ENCODE measurements at regions not wholly inside any gene's neighbourhood (a gene's known extent, or its start where the extent isn't known, plus 50 kb on each side); places are given as distances from the start of the nearest gene placed in this dataset.
"Not testable (repeated sequence)": the region's sequence is repeated elsewhere in the genome, so short reads cannot be mapped to it uniquely, and the experiment has no call there.

GRCh38 chr15:44854696-44855095, 101.8 kb upstream of the TERB2 start:
- CTCF ChIA-PET: interaction anchor here (0.9 to 3.4 kb wide), 6 partner anchors 13 to 182 kb away, joined by 3 to 29 read pairs (median 3); no protein-coding TSS in a partner anchor

GRCh38 chr15:44856284-44856683, 100.2 kb upstream of the TERB2 start:
- H3K9me3 Mint-ChIP-seq (ENCODE audit: insufficient read depth); H3K4me1 Mint-ChIP-seq (ENCODE audit: low read depth); DNase-seq; ATAC-seq; H3K4me3 Mint-ChIP-seq; H3K27me3 Mint-ChIP-seq (ENCODE audit: low read depth); H3K27ac Mint-ChIP-seq; H3K36me3 Mint-ChIP-seq (ENCODE audit: low read depth); POLR2A ChIA-PET; CTCF ChIA-PET: not testable (repeated sequence)

More at GRCh38 chr15:44854696-44855095, 101.8 kb upstream of the TERB2 start:
- DNase-seq; H3K9me3 Mint-ChIP-seq (ENCODE audit: insufficient read depth); H3K4me1 Mint-ChIP-seq (ENCODE audit: low read depth); POLR2A ChIA-PET; ATAC-seq; H3K27ac Mint-ChIP-seq; H3K4me3 Mint-ChIP-seq; H3K27me3 Mint-ChIP-seq (ENCODE audit: low read depth); H3K36me3 Mint-ChIP-seq (ENCODE audit: low read depth): not testable (repeated sequence)

- ATAC-seq; H3K4me3 Mint-ChIP-seq; H3K27ac Mint-ChIP-seq; H3K4me1 Mint-ChIP-seq (ENCODE audit: low read depth); DNase-seq; POLR2A ChIA-PET; H3K36me3 Mint-ChIP-seq (ENCODE audit: low read depth); CTCF ChIA-PET; H3K9me3 Mint-ChIP-seq (ENCODE audit: insufficient read depth); H3K27me3 Mint-ChIP-seq (ENCODE audit: low read depth): not testable (repeated sequence)
Observed at GRCh38 chr15:44857164-44857710, 99.2 kb upstream of the TERB2 start.

GRCh38 chr15:44859088-44859487, 97.4 kb upstream of the TERB2 start:
- POLR2A ChIA-PET; H3K4me1 Mint-ChIP-seq (ENCODE audit: low read depth); H3K27ac Mint-ChIP-seq; H3K36me3 Mint-ChIP-seq (ENCODE audit: low read depth); ATAC-seq; H3K4me3 Mint-ChIP-seq; H3K9me3 Mint-ChIP-seq (ENCODE audit: insufficient read depth); H3K27me3 Mint-ChIP-seq (ENCODE audit: low read depth); DNase-seq; CTCF ChIA-PET: not testable (repeated sequence)

- H3K9me3 Mint-ChIP-seq (ENCODE audit: insufficient read depth); H3K4me3 Mint-ChIP-seq; DNase-seq; H3K4me1 Mint-ChIP-seq (ENCODE audit: low read depth); H3K27ac Mint-ChIP-seq; H3K36me3 Mint-ChIP-seq (ENCODE audit: low read depth); POLR2A ChIA-PET; H3K27me3 Mint-ChIP-seq (ENCODE audit: low read depth); ATAC-seq; CTCF ChIA-PET: not testable (repeated sequence)
Observed at GRCh38 chr15:44860168-44860567, 96.3 kb upstream of the TERB2 start.

GRCh38 chr15:44861439-44861910, 95.0 kb upstream of the TERB2 start:
- ATAC-seq: no peak
- Mint-ChIP-seq H3K27ac (no peak overlapping the region), H3K27me3 (ENCODE audit: low read depth) (peaks cover 3% of the 10 kb centered on the region), H3K9me3 (ENCODE audit: insufficient read depth) (no peaks in the 10 kb centered on the region), H3K4me1 (ENCODE audit: low read depth) (no peaks in the 10 kb centered on the region), H3K36me3 (ENCODE audit: low read depth) (no peaks in the 10 kb centered on the region), H3K4me3 (no peak overlapping the region)
- CTCF ChIA-PET: no interaction called here
- no peak for DNase-seq
- POLR2A ChIA-PET: no interaction called here

- peaks cover 4% of the 10 kb centered on the region for H3K27me3 Mint-ChIP-seq (ENCODE audit: low read depth)
- H3K4me1 Mint-ChIP-seq (ENCODE audit: low read depth): no peaks in the 10 kb centered on the region
- POLR2A ChIA-PET: no interaction called here
- CTCF ChIA-PET: no interaction called here
- ATAC-seq (no peak), DNase-seq (no peak)
- H3K36me3 Mint-ChIP-seq (ENCODE audit: low read depth): no peaks in the 10 kb centered on the region
- H3K27ac Mint-ChIP-seq: no peak overlapping the region
- no peaks in the 10 kb centered on the region for H3K9me3 Mint-ChIP-seq (ENCODE audit: insufficient read depth)
- no peak overlapping the region for H3K4me3 Mint-ChIP-seq
Observed at GRCh38 chr15:44861917-44862316, 94.6 kb upstream of the TERB2 start.

- CTCF ChIA-PET: interaction anchor here (0.9 kb wide), 1 partner anchor 9 kb away, joined by 3 read pairs; no protein-coding TSS in a partner anchor
Observed at GRCh38 chr15:44862866-44863265, 93.6 kb upstream of the TERB2 start.

GRCh38 chr15:44868100-44868499, 88.4 kb upstream of the TERB2 start:
- H3K4me1 Mint-ChIP-seq (ENCODE audit: low read depth); H3K27ac Mint-ChIP-seq; H3K9me3 Mint-ChIP-seq (ENCODE audit: insufficient read depth); ATAC-seq; H3K4me3 Mint-ChIP-seq; DNase-seq; POLR2A ChIA-PET; CTCF ChIA-PET; H3K36me3 Mint-ChIP-seq (ENCODE audit: low read depth): not testable (repeated sequence)
- H3K27me3 Mint-ChIP-seq (ENCODE audit: low read depth): peaks cover 11% of the 10 kb centered on the region

More at GRCh38 chr15:44862866-44863265, 93.6 kb upstream of the TERB2 start:
- H3K27me3 Mint-ChIP-seq (ENCODE audit: low read depth); ATAC-seq; H3K27ac Mint-ChIP-seq; POLR2A ChIA-PET; H3K9me3 Mint-ChIP-seq (ENCODE audit: insufficient read depth); H3K36me3 Mint-ChIP-seq (ENCODE audit: low read depth); DNase-seq; H3K4me1 Mint-ChIP-seq (ENCODE audit: low read depth); H3K4me3 Mint-ChIP-seq: not testable (repeated sequence)

- H3K36me3 Mint-ChIP-seq (ENCODE audit: low read depth); CTCF ChIA-PET; H3K4me1 Mint-ChIP-seq (ENCODE audit: low read depth); DNase-seq; H3K27ac Mint-ChIP-seq; H3K4me3 Mint-ChIP-seq; ATAC-seq; H3K9me3 Mint-ChIP-seq (ENCODE audit: insufficient read depth); POLR2A ChIA-PET: not testable (repeated sequence)
- H3K27me3 Mint-ChIP-seq (ENCODE audit: low read depth): peaks cover 11% of the 10 kb centered on the region
Observed at GRCh38 chr15:44870125-44870524, 86.4 kb upstream of the TERB2 start.

- ChIA-PET POLR2A (no interaction called here), CTCF (interaction anchor here (1.1 kb wide), 1 partner anchor 19 kb away, joined by 3 read pairs; no protein-coding TSS in a partner anchor)
- Mint-ChIP-seq H3K4me3 (no peak overlapping the region), H3K4me1 (ENCODE audit: low read depth) (no peaks in the 10 kb centered on the region), H3K27ac (no peak overlapping the region), H3K27me3 (ENCODE audit: low read depth) (peaks cover 7% of the 10 kb centered on the region), H3K36me3 (ENCODE audit: low read depth) (peaks cover 4% of the 10 kb centered on the region), H3K9me3 (ENCODE audit: insufficient read depth) (peaks cover 19% of the 10 kb centered on the region)
- ATAC-seq: no peak
- DNase-seq: no peak
Observed at GRCh38 chr15:44873103-44873502, 83.4 kb upstream of the TERB2 start.

- no peak for ATAC-seq
- no peak for DNase-seq
- ChIA-PET CTCF (no interaction called here), POLR2A (no interaction called here)
- no peak overlapping the region for H3K4me3 Mint-ChIP-seq
- H3K36me3 Mint-ChIP-seq (ENCODE audit: low read depth): peaks cover 9% of the 10 kb centered on the region
- H3K4me1 Mint-ChIP-seq (ENCODE audit: low read depth): peaks cover 11% of the 10 kb centered on the region
- no peak overlapping the region for H3K27ac Mint-ChIP-seq
- peaks cover 33% of the 10 kb centered on the region for H3K9me3 Mint-ChIP-seq (ENCODE audit: insufficient read depth)
- no peaks in the 10 kb centered on the region for H3K27me3 Mint-ChIP-seq (ENCODE audit: low read depth)
Observed at GRCh38 chr15:44879066-44879465, 77.4 kb upstream of the TERB2 start.

- ATAC-seq (no peak), DNase-seq (no peak)
- ChIA-PET CTCF (no interaction called here), POLR2A (no interaction called here)
- peaks cover 11% of the 10 kb centered on the region for H3K4me1 Mint-ChIP-seq (ENCODE audit: low read depth)
- no peaks in the 10 kb centered on the region for H3K27me3 Mint-ChIP-seq (ENCODE audit: low read depth)
- peaks cover 7% of the 10 kb centered on the region for H3K36me3 Mint-ChIP-seq (ENCODE audit: low read depth)
- H3K4me3 Mint-ChIP-seq: no peak overlapping the region
- H3K27ac Mint-ChIP-seq: peak overlapping the region; percentile 36
- H3K9me3 Mint-ChIP-seq (ENCODE audit: insufficient read depth): peaks cover 19% of the 10 kb centered on the region
Observed at GRCh38 chr15:44882499-44882968, 74.0 kb upstream of the TERB2 start.
